ENCODE measurements at regions not wholly inside any gene's neighbourhood (a gene's known extent, or its start where the extent isn't known, plus 50 kb on each side); places are given as distances from the start of the nearest gene placed in this dataset.

DNA sequence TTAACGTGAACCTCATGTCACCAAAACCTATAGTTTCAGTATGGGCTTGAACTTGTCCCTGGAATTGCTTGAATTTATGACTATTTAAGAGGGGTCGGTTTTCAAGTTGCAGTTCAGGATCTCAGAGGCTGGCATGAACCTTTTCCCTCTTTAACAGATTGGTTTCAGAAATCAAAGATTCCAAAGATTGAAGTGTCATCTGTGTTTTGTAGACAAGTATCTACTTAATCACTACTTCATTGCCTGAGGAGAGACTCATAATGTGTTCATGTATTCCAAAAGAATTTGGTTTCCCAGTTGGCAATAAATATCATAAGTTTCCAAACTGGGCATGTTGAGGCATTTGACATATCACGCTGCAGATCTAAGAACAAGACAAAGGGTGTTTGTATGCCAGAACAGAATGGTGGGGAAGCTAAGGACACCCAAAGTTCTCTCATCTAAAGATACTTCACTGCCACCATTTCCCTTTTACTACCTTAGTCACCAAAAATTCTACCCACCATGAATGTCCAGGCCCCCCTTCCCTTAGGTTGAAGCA lies 199.5 kb downstream of the NUAK1 start:
- no peaks in the 10 kb centered on the region for H3K36me3 ChIP-seq
- no peak overlapping the region for H3K27ac ChIP-seq
- intact Hi-C loops (cut with DNase I): no loop called here
- H3K27me3 ChIP-seq: no peaks in the 10 kb centered on the region
- H3K4me1 ChIP-seq: peaks cover 0 to 27% (median 0%) of the 10 kb centered on the region in 9 donors
- no peak overlapping the region for H3K4me3 ChIP-seq
- TF ChIP-seq, protein P1, sequence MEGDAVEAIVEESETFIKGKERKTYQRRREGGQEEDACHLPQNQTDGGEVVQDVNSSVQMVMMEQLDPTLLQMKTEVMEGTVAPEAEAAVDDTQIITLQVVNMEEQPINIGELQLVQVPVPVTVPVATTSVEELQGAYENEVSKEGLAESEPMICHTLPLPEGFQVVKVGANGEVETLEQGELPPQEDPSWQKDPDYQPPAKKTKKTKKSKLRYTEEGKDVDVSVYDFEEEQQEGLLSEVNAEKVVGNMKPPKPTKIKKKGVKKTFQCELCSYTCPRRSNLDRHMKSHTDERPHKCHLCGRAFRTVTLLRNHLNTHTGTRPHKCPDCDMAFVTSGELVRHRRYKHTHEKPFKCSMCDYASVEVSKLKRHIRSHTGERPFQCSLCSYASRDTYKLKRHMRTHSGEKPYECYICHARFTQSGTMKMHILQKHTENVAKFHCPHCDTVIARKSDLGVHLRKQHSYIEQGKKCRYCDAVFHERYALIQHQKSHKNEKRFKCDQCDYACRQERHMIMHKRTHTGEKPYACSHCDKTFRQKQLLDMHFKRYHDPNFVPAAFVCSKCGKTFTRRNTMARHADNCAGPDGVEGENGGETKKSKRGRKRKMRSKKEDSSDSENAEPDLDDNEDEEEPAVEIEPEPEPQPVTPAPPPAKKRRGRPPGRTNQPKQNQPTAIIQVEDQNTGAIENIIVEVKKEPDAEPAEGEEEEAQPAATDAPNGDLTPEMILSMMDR (IDR thresholded peaks at IDR 0.05): no peak
- WGBS, 2 donors: 94 to 96% methylated on average over 3 of the region's 3 CpGs
- peaks cover 0 to 8% (median 0%) of the 10 kb centered on the region in 11 donors for H3K9me3 ChIP-seq
- no peak for DNase-seq
- no peak for ATAC-seq

DNA sequence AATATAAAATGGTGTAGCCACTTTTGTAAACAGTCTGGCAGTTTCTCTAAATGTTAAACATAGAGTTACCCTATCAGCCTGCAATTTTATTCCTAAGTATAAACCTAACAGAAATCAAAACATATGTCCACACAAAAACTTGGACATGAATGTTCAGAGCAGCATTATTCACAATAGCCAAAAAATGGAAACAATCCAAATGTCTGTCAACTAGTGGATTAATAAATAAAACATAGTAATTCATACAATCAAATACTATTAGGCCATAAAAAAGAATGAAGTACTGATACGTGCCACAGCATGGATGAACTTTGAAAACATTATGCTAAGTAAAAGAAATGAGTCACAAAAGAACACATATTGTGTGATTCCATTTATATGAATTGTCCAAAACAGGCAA lies 196.5 kb downstream of the NUAK1 start:
- H3K9me3 ChIP-seq: peaks cover 0 to 8% (median 0%) of the 10 kb centered on the region in 11 donors
- TF ChIP-seq, protein P1 (IDR thresholded peaks at IDR 0.05): no peak
- ATAC-seq (no peak), DNase-seq (no peak)
- peaks cover 0 to 15% (median 3%) of the 10 kb centered on the region in 9 donors for H3K4me1 ChIP-seq
- no peak overlapping the region for H3K4me3 ChIP-seq
- 86 to 94% methylated on average over 1 of the region's 1 CpG for WGBS, 2 donors
- H3K27ac ChIP-seq: no peak overlapping the region
- H3K27me3 ChIP-seq: no peaks in the 10 kb centered on the region
- H3K36me3 ChIP-seq: no peaks in the 10 kb centered on the region
- intact Hi-C loops (cut with DNase I): loop anchor here in 2 of 10 donors (10.0 kb wide), 2 partner anchors 183 to 193 kb away; partner anchors contain the start of gene NUAK1 (in 1 of the 2)

DNA sequence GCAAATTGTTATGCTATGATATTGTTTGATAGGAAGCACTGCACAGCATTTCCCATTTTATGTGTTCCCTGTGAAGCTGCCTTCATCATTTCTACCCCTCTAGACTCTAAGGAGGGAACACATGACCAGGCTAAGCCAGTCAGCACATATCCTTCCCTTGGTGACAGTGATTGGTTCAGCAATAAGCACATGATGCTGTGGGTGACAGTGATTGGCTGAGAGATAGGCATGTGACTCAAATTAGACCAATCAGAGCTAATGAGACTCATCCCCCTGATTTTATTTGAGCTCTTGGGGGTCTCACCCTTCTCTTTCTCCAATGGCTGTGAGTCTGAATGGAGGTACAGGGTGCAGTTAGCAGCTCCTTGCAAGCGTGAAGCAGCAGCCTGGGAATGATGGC lies 195.2 kb downstream of the NUAK1 start:
- Histone ChIP-seq H3K36me3 (no peaks in the 10 kb centered on the region), H3K4me3 (no peak overlapping the region), H3K27me3 (no peaks in the 10 kb centered on the region), H3K27ac (no peak overlapping the region), H3K4me1 (peaks cover 0 to 27% (median 4%) of the 10 kb centered on the region in 9 donors), H3K9me3 (peaks cover 0 to 8% (median 0%) of the 10 kb centered on the region in 11 donors)
- ATAC-seq: no peak
- WGBS, 2 donors: 92 to 93% methylated on average over 1 of the region's 1 CpG
- DNase-seq: no peak
- TF ChIP-seq, protein P1 (IDR thresholded peaks at IDR 0.05): no peak
- intact Hi-C loops (cut with DNase I): loop anchor here in 2 of 10 donors (10.0 kb wide), 2 partner anchors 181 to 191 kb away; partner anchors contain the start of gene NUAK1 (in 1 of the 2)

DNA sequence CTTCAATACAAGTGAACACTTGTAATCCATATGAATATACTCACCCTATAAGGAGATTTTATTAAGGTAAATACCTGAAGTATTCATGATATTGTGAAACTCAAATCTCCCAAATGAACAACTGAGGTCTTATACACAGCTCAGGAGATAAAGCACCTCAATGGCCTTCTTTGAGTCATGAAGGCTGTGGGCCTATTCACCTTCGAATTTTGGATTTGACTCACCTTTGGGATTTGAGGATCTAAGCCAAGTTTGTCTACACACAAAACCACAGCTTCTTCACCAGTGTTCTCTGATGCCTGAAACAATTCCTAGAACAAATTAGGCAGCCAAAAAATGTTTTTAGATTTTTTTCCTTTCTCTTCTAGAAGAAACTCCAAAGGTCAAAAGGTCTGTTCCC lies 194.1 kb downstream of the NUAK1 start:
- Histone ChIP-seq H3K27ac (no peak overlapping the region), H3K9me3 (peaks cover 0 to 8% (median 0%) of the 10 kb centered on the region in 11 donors), H3K36me3 (no peaks in the 10 kb centered on the region), H3K4me3 (no peak overlapping the region), H3K27me3 (no peaks in the 10 kb centered on the region), H3K4me1 (peaks cover 0 to 29% (median 4%) of the 10 kb centered on the region in 9 donors)
- ATAC-seq (no peak), DNase-seq (no peak)
- 75 to 93% methylated on average over 1 of the region's 1 CpG for WGBS, 2 donors
- intact Hi-C loops (cut with DNase I): loop anchor here in 2 of 10 donors (10.0 kb wide), 2 partner anchors 180 to 190 kb away; partner anchors contain the start of gene NUAK1 (in 1 of the 2)
- TF ChIP-seq, protein P1 (IDR thresholded peaks at IDR 0.05): no peak

All from heart right ventricle (tissue), 16 donors.